HK-2 (cell line): ENCODE measurements at regions not wholly inside any gene's neighbourhood (a gene's known extent, or its start where the extent isn't known, plus 50 kb on each side); places are given as distances from the start of the nearest gene placed in this dataset.
"Not testable (repeated sequence)": the region's sequence is repeated elsewhere in the genome, so short reads cannot be mapped to it uniquely, and the experiment has no call there.

Source experiments
- DNase-seq: peaks from one replicate; pipeline ENCODE4 v3.0.0-alpha.2; 2018; ENCODE audit not compliant: unreplicated experiment

DNA sequence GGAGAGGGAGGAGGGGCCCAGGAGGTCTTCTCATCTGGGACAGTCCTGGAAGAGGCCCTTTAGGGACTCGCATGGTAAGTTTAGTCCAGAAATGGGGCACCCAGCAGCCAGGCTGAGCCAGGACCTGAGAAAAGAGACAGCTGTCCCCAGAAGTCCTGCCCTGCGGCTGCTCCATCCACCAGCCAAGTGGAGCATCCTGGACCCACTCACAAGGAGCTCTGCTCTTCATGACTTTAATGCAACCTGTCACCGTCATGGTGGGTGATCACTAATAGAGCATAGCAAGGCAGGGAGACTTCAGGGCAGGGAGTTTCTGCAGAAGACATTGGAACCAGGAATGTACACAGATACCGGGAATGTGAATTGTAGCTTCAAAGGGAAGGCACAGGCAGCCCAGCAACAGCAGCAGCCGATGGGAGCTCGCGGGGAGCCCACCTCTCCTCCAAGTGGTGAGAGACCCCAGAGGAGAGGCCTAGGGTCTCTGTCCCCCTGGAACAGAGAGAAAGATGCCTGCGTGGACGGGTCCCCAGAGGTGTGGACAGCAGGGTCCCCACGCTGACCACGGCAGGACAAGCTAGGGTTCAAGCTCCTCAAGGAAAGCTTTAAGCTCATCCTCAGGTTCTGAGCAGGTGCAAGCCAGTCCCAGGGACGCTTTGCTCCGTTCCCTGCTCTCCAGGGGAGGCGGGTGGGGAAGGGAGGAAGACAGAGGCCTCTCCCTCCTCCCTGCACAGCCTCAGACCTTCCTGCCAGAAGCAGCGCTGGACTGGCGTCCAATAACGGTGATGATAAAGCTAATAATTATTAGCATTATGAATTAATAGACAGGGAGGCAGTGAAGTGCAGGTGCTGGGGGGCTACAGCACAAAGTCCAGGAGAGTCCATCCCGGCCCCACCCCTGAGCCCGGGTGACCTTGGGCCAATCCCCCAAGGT, 335.3 kb downstream of the ADGRD1 start:
- not testable (repeated sequence) for DNase-seq

DNA sequence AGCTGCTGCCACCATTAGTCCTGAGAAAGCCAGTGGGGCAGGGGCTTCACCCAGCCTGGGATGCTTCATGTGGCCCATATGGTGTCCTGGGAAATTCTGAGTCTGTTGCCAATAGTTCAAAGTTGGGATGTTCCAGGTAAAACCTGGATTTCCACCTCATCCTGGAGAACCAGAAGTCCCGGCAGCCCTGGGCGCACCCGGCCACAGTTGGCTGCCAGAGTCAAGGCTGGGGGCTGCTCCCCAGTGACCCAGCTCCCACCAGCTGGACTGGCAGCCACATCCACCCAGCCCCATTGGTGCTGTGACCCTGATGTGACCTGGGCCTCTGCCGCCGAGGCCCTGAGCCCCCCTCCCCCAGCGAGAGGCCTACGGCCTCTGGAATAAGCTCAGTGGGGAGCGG, 336.1 kb downstream of the ADGRD1 start:
- DNase-seq: not testable (repeated sequence)

DNA sequence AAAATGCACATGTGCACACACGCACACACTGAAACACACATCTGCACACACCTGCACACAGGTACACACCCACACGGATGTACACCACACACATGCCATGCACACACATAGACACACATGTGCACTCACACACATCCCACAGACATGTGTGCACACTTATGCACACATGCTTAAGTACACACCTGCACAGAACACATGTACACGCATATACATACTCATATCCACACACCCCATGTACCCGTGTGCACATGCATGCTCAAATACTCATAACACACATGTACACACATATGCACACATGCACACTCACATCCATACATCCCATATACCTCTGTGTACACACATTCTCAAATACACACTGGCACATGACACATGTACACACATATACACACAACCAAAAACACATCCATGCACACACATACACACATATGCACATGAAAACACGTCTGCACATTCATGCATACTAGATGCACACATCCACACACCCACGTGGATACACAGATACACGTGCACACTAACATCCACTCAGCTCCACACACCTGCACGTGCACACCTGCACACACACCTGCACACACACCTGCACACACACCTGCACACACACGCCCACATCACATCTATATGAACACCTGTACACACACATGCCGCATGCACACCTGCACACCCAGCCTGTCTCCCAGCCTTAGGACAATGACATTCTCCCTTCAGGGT, 336.7 kb downstream of the ADGRD1 start:
- no peak for DNase-seq

DNA sequence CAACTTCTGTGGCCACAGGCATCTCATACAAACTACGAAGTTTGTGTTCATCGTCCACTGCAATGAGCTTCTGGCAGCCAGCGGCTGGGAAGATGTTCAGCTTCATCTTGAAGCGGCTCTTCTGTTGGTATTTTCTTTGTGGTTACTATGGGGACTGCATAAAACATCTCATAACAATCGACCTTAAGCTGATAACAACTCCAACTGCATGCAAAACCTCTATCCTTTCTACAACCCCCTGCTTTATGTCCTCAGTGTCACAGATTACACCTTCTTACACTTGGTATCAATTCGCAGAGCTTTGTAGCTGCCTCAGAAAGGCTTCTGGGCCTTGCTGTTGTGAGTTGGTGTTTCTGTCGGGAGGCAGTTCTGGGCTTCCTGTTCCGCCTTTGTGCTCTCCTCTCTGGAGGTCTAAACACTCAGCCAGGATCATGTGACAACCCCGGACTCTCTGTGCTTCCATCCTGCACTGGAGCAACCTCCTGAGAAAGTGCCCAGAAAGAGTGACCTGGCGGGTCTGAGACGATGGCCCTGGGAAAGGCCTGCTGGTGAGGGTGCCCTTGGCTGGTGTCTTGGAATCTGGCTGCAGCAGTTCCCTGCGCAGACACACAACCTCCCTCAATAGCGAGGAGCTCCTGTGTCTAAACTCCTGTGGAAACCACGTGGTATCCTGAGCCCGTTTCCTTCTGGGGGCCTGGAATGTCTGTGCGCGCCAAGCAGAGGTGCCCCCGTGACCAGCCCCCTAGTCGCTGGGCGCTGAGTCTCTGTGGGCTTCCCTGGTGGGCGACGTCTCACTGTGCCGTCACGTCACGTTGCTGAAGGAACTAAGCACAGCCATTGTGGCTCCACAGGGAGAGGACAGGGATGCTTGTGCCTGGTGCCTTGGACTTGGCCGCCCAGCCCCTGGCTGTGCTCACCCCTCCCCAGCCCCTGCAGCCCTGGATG, 339.6 kb downstream of the ADGRD1 start:
- not testable (repeated sequence) for DNase-seq

DNA sequence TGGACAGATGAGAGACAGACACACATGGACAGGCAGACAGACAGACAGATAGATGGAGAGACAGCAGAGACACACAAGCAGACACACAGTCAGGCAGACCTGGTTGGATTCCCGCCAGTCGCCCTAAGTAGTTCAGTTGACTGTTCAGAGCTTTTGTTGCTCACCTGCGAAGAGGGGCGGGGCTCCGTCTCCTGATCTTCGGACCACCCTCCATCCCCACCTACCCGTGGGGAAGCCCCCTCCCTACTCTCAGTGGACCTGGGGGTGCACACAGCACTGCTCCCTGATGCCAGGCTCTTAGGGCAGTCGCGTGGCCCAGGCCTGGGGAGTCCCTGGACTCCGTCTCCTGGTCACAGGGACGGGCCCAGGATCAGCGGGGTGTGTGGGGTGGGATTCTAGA, 341.0 kb downstream of the ADGRD1 start:
- not testable (repeated sequence) for DNase-seq

DNA sequence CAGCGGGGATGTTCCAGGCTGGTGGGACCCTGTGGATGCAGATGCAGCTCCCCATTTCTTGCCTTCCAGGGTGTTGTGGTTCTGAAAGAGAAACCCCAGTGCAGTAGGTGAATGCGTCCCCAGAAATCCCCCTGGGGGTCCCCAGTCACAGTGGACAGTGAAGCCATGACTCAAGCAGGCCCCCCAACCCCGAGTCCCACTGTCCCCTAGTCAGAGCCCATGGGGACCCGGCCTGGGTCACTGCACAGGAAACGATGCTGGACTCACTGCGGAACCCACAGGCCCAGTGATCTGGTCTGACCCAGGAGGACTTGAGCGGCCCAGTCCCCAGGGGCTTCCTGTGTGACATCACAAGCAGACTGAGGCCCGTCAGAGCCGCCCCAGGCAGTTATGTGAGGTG, 341.4 kb downstream of the ADGRD1 start:
- not testable (repeated sequence) for DNase-seq

DNA sequence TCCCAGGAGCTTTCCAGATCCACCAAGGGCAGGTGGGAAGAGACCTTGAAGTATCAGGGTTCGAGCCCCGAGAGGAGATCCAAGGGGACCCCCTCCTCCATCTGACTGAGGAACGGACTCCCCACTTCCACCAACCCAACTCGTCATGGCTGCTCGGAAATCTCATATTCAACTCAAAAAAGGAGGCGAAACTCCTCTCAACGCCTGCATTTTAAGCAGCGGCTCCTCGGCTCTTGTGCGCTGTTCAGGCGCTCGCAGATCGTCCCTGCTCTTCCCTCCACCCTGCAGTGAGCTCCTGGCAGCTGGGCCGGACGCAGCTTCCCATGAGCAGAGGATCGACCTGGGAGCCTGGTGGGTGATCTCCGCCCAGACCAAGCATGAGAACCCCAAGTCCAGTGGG, 341.9 kb downstream of the ADGRD1 start:
- not testable (repeated sequence) for DNase-seq

DNA sequence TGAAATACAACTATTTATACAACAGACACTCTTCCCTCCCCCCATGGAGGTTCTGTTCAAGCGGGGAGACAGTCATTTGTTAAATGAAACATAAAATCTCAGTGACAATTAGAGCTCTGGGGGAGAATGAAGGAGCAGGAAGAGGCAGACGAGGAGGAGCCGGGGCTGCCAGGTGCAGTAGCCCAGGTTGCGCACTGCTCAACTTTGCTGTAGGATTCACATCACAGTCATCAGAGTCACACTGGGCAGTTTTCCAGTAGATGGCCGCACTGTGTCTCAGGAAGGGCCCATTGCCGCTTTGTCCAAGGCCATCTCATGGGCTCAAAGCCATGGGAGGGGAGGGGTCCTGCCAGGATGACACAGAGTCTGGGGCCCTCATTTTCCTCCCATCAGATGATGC, 342.4 kb downstream of the ADGRD1 start:
- not testable (repeated sequence) for DNase-seq

DNA sequence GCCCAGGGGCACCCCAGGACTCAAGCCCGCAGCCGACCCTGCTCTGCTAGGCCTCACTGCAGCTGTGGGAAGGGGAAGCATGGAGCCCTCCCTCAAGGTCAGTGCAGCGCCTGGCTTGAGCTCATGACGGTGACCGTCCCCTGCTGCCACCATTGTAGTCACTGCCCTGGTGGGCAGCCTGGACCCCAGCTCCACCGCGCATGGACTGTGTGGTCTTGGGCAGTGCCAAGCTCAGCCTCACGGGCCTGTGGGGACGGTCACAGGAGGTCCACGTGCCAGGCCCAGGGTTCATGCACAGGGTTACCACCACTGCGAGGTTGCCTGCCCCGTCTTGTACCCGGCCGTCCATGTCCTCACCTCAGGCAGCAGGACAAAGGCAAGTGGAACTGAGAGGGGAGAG, 342.9 kb downstream of the ADGRD1 start:
- not testable (repeated sequence) for DNase-seq

DNA sequence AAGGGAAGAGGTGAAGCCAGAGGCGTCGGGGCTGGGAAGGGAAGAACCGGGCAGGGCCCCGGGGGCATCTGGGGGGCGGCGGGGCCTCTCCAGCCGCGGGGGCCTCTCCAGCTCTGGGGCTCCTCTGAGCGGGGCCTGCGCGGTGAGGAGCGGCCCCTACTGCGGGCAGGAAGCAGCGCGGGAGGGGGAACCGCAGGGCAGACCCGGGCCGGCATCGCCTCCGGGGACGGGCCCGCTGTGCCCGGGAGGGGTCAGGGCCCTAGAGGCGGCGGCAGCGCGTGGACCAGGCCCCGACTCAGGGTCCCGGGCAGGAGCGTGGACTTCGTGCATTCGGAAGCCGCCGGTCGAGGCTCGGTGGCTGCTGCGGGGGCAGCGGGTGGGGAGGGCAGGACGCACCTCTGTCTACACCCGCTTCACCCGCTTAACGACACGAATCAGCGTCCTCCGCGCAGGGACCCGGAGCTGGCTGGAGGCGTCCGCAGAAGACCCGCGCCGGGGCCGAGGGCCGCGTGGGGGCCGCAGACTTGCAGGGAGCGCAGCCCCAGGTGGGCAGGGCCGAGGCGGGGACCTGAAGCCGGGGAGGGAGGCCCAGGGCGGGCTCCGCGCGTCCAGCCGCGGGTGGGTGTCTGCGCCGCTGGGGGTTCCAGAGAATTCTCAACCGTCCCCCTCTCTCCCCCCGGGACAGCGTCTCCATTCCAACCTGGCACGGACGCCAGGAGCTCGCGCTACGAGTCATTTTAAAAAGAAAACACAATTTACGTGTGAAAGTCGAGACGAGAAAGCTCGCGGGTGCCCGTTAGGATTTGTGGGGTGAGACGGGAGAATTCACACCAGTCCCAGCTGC, 345.0 kb downstream of the ADGRD1 start:
- DNase-seq: not testable (repeated sequence)

DNA sequence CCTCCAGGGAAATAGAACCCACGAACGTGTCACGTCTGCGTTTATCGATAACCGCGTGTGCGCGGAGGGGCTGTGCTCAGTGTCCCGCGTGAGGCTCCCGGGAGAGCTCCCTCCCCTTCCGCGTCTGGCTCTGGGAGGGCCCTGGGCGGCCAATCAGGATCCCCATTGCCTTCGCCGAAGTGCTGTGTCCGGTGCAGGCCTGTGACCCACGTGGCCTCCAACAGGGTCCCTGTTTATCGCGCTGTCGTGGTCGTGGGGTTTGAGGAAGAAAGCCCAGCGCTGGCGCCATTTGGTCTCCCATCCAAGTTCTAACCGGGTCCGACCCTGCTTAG, 345.6 kb downstream of the ADGRD1 start:
- not testable (repeated sequence) for DNase-seq

DNA sequence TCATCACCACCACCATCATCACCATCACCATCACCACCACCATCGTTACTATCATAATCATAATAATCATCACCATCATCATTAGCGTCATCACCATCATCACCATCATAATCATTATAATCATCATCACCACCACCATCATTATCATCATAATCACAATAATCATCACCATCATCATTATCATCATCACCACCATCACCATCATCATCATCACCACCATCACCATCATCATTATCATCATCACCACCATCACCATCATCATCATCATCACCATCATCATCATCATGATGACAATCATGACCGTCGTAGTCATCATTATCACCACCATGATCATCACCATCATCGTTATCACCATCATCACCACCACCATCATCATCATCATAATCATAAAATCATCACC, 349.9 kb downstream of the ADGRD1 start:
- not testable (repeated sequence) for DNase-seq

DNA sequence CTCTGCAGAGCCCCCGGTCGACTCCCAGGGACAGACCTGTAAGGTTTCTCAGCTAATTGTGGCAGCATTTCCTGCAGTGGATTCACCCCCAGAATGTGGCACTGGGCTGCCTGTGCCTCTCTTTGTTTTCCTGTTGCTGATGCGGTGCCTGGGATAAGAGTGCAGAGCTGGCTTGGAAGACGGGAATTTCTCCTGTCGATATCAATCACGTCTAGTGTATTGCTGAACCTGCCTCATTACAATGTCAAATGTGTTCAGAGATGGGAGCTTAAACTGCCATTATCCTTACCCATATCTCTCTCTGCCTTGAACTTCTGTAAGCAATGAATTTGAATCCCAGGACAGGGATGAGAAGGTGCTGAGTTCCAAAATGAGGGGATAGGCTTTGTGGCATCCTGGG, 350.9 kb downstream of the ADGRD1 start:
- DNase-seq: not testable (repeated sequence)

DNA sequence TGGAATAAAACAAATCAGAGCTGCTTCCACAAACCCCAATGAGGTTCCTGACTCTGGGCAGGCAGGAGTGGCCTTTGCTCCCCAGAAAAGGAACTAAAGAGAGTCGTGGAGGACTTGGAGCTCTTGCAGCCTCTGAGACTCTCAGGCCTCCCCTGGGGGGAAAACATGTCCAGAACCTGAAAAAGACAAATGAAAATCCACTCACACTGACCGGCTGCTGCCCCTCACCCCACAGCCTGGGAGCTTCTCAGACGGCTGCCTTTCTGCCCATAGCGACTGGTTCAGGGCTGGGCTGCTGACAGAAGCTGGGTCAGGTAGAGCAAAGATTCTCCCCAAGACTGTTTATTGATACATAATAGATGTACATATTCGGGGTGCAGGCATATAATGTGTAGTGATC, 356.0 kb downstream of the ADGRD1 start:
- no peak for DNase-seq

DNA sequence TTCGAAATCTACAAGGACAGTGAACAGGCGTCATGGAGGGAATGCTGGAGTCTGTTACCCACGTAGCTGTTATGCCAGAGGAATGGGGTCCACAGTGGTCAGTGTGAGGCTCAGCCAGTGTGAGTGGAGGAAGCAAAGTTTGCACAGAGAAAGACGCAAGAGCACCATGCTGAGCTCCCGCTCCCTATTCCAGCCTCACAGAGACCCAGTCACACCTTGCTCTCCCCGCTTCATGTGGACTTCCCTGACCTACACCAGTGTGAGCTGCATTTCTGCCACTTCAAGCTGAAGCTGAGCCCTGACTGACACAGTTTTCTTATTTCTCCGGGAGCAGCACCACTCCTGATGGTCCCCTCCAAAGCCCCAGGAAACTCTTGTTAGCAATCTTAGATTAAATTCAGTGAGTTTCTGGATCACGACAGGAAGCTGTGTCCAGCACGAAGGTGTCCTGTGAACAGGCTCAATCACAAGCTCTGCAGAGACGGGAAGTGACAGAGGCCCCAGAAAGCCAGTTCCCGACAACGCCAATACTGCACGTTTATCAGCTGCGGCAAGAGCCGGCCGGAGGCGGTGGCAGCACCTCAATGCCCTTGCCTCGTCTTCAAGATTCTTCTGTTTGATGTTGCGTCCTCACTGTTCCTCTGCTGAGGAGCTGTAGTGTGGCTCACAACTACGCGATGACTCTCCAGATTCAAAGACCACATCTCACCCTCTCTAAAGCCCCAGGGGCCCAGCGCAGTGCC, 356.7 kb downstream of the ADGRD1 start:
- DNase-seq: not testable (repeated sequence)

DNA sequence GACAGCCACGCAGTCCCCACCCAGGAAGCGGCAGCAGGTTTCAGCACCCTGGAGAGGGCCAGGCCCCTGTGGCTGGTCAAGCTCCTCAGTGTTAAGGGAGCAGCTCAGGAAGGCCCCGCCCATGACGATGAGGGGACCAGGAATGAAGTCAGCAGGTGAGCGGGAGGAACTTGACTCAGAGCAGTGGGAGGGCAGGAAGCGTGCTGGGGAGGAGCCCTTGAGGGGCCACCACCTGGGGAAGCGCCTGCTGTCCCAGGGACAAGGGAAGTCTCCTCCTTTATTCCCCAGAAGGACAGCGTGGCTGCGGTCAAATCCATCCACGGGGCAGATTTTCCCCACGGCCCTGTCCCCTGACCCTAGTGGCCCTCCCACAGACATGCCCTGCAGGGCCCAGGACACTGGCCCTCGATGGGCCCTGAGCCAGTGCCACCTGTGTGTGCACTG, 357.6 kb downstream of the ADGRD1 start:
- not testable (repeated sequence) for DNase-seq

DNA sequence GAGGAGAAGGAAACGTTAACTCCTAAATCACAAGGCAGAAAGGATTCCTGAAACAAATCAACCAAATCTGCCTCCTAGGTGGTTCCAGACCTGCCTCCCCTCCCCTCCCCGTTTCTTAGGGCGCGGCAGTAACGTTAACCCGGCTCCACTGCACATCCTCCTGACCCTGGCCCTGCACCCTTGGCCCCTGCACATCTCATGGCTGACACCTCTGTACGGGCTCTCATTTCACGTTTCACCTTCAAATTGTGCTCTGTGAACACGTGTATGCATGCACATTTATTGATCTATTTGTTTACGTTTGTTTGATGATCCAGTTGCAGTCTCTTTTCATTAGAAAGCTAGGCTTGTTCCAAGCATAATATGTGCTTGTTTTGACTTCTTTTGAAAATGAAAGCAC, 358.1 kb downstream of the ADGRD1 start:
- no peak for DNase-seq

DNA sequence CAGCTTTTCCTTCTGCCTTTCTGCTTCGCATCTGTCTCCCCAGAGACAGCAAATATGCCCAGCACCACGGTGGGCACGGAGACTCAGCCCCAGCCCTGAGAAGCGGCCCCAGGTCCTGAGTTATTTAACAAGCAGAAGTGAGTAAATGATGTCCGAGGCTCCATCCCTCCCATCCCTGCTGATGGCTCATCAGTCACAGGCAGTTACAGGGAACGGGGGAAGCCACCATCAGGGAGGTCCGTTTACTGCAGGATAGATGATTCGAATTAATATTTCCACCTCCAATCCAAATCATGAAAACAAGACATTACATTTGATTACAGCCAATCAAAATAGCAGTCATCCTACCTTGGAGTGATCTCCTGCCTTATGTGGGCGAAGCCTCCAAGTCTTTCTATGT, 358.7 kb downstream of the ADGRD1 start:
- DNase-seq: not testable (repeated sequence)

DNA sequence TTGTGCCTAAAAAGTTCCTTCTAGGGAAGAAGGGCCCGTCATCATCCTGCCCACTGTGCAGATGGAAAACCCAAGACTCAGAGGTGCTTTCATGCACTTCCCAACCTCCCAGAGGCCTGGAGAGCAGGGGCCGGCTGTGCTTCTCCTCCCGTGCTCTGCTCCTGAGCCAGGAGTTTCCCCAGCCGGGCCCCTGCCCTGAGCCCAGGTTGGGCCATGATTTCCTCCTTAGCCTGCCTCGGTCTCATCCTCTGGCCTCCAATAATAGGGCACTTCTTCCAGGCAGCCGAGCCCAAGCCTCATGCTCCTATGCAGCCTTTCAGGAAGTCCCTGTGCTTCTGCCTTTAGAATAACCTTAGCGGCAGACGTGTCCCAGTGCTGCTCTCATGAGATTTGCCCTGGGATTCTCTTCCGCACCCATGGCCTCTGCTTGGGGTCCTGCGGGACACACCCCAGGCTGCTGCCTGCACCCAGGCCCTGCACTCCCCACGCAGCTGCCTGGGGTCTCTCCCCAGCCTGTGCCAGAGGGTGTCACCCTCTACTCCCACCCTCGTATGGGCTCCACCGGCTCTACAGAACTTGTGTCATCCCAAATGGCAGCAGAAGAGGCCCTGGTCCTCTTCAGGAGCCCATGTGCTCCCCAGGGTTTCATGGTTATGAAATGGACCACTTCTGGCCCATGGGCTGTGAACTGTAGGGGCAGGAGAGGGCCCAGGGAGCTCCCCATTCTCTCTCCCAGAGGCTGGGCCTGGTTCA, 359.3 kb downstream of the ADGRD1 start:
- no peak for DNase-seq
